Stimulated activated CD4-positive, alpha-beta T cell treated with anti-CD3 and anti-CD28 coated beads, Interleukin-12 subunit alpha, Interleukin-12 subunit beta, amount 100 ng/mL, for 48 hours (primary cell): ENCODE measurements at regions not wholly inside any gene's neighbourhood (a gene's known extent, or its start where the extent isn't known, plus 50 kb on each side); places are given as distances from the start of the nearest gene placed in this dataset.
A peak's percentile ranks its signal among the peaks of the same experiment; 100 is the strongest.

Source experiments
- DNase-seq, 3 donors: peaks; one replicate each; pipeline ENCODE4 v3.0.0-alpha.2; 2020; ENCODE audit warnings: low read depth in 2 of 3, low spot score in 1 of 3

- no peak for DNase-seq
These were observed 444.1 kb upstream of the TLE4 start for GRCh38 chr9:79127661-79128060.

- peak in 2 of 3 donors; percentile 8 to 18 for DNase-seq
These were observed 441.8 kb upstream of the TLE4 start for GRCh38 chr9:79129865-79130480.

DNA sequence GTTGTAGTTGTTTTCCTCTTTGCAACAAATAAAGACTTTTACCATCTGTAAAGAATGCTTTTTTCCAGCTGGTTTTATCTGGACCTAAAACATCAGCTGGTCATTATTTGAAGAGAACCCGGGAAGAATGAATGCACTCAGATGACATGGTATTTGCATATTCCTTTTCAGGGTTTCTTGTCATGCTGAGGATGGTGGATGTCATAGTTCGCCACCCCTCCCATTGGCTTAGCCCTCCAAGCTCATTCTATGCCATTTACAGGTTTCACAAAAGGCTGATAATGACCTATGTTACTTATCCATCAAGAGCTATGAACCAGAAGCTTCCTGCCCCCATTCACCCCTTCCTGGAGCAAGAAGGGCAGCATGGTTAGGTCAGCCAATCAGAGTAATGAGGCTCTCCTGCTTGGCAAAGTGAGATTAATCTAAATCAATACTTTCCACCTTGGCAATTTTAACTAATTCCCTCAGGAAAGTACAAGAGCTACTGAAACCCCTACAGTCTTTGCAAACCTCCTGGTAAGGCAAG, 440.5 kb upstream of the TLE4 start:
- DNase-seq: no peak

GRCh38 chr9:79131824-79132377, 439.9 kb upstream of the TLE4 start:
- DNase-seq: no peak

- DNase-seq: no peak
These were observed 437.1 kb upstream of the TLE4 start for GRCh38 chr9:79134654-79135053.

- DNase-seq: no peak
These were observed 435.9 kb upstream of the TLE4 start for GRCh38 chr9:79135681-79136415.

GRCh38 chr9:79140751-79141150, 431.0 kb upstream of the TLE4 start:
- no peak for DNase-seq

DNA sequence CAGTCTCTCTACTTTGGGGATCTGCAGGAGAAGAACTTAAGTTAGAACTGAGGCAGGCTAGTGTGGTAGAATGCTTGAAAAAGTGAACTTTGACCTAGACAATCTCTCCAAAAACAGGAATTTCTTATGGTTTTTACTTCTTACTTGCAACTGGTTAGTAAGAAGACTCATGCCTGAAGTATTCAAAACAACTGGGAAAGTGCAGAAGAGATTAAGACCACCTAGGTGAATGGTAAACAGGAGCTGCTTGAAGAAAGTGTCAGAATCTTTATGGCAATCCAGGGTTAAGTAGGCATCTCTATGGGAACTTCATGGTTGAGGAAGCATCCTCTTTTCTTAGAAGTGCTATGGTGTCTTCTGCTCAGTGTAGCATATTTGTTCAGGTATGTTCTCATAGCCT, 428.6 kb upstream of the TLE4 start:
- DNase-seq: no peak

- no peak for DNase-seq
These were observed 426.3 kb upstream of the TLE4 start for GRCh38 chr9:79145442-79145841.

DNA sequence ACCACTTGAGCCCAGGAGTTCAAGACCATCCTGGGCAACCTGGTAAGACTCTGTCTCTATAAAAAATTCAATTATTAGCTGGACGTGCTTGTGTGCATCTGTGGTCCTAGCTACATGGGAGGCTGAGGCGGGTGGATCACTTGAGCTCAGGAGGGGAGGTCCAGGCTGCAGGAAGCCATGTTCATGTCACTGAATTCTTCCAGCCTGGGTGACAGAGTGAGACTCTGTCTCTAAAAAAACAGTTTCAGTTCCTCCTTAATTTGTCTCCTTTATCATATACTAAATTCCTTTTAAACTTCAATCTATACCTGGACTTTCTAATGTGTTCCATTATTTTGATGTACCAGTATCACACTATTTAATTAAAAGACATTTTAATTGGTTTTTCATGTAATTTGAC, 422.2 kb upstream of the TLE4 start:
- DNase-seq: no peak

- no peak for DNase-seq
These were observed 420.0 kb upstream of the TLE4 start for GRCh38 chr9:79151791-79152190.

DNA sequence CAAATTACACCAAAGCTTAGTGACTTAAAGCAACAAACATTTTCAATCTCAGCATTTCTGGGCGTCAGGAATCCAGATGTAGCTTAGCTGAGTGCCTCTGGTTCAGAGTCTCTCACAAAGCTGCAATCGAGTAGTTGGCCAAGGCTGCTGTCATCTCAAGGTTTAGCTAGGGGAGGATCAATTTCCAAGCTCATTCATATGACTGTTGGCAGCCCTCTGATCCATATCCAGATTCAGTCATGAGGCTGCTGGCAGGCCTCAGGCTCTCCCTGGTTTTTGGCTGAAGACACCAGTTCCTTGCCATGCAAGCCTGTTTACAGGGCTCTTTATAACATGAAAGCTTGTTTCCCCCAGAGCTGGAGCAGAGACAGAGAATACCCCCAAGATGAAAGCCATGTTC, 419.5 kb upstream of the TLE4 start:
- DNase-seq: no peak

DNA sequence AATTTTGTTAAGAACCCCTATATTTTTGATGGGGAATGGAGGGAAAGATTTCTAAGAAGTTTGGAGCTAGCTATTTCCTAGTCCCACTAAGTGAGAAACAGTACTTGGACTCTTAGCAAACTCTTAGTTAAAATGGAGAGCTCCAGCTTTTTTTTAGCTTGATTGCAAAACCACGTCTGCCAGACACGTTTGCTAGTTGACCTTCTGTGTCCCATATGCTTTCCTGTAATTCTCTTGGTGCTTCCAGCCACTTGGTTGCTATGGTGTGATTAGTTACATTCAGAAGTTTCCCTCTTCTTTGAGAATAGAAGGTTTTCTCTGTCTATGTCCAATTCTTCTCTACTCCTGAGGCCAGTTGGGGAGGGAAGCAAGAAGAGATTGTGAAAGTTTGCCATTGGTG, 417.0 kb upstream of the TLE4 start:
- no peak for DNase-seq

GRCh38 chr9:79155308-79155707, 416.5 kb upstream of the TLE4 start:
- DNase-seq: no peak

DNA sequence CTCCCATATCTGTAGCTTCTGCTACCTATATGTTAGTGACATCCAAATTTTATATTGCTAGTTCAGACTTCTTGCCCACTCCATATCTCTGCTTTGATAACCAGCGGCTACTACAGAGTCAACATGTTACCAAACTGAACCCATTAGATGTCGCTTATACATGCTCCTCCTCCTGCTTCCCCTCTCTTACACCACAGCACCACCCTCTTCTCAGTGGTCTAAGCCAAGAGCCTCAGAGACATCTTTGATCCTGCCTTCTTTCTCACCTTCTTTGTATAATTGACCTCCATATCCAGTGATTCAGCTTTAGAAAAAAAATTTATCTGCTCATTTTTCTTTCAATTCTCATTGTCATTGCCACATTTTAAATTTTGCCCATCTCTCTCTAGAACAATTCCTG, 408.2 kb upstream of the TLE4 start:
- no peak for DNase-seq

- no peak for DNase-seq
These were observed 407.4 kb upstream of the TLE4 start for GRCh38 chr9:79164406-79164805.

DNA sequence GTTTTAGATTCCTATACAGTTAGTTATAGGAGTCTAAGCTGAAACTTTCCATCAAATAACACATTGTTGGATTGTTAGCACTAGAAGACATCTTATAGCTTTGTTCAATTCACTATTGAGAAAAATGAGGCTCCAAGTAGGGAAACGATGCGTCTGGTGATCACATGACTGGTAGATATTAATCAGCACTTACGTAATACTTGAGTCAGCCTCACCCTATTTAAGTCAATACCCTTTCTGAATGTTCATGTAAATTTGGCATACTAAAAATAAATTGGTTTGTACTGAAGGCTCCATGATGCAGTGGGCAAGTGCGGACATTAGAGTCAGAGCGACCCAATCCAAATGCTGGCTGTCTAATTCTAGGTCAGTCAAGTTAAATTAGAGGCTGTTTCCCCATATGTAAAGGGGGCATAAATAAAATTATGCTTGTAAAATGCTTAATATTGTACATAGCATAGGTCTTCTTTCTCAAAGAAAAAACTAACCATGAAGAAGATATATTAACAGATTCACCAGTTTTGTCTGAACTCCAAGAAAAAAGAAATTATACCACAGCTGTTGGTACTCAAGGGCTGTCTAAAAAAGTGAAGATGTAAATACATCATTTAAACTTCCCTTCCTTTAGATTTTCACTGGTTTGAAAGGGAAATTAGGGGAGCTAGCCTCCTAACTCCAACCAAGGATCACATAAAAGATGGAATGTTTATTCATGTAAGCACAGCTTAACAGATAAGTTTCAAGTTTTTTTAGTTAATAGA, 406.6 kb upstream of the TLE4 start:
- DNase-seq: no peak

- DNase-seq: no peak
These were observed 405.8 kb upstream of the TLE4 start for GRCh38 chr9:79166005-79166404.

DNA sequence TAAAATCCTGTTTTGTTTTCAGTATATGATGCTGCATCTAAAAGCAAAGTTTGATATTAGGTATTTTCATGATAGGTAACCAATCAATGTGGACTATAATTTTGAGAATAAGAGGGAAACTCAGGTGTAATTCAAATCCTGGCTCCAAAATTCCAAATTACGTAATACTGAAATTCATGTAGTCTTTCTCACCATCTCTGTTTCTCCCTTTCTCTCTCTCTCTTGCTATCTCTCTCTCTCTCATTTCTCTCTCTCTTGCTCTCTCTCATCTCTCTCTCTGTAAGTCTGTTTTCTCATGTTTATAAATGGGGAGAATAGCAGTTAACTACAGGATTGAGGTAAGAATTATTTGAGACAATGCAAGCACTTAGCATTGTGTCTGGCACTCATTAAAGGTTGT, 401.1 kb upstream of the TLE4 start:
- DNase-seq: no peak

DNA sequence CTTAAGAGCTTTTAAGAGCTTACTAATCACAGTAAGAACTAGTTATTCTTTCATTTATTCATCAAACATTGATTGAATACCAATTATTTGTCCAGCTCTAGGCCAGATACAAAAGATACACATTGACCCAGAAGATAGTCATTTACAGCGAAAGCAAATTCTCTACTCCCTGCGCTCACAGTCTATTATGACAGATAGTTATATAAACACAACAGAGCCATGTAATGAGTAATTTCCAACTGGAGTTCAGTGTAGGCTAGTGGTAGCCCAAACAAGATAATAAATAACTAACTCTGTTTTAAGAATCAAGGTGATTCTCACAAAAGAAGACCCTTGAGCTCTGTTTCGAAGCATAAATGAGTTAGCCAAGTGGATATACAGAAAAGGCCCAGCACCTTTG, 397.8 kb upstream of the TLE4 start:
- no peak for DNase-seq

DNA sequence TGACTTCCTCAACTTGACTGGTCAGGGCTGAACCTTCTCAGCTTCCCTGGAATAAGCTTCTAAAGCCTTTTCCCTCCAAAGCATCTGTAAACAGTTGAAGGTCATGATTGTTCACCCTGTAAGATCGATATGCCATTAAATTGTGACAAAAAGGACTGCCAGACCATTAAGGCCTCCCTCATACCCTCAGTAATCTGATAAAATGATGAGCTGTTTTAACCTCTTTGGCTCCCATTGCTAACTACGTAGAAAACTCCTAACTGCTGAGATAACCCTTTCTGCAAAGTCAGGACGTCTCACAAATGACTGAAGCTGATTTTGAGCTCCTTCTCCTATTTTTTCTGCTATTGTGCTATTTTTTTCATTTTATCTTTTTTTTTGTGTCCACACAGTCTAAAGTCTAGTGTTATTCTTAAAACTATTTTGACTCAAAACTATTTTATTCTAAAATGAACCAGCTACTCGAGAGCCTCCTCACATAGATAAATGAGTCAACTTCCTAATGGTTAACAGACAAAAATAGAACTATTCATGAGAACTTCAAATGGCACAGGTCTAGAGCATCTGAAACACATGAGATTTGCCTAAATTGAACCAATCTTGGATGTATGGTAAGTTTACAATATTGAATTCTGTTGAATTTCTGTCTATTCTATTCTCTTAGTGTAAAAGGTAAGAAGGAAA, 395.6 kb upstream of the TLE4 start:
- DNase-seq: no peak
